TTC549 (cell line): ENCODE measurements at regions not wholly inside any gene's neighbourhood (a gene's known extent, or its start where the extent isn't known, plus 50 kb on each side); places are given as distances from the start of the nearest gene placed in this dataset.

Source experiments
- FAIRE-seq: peaks from 2 replicates; lab custom pipeline; 2012; peaks lifted over from hg19 to GRCh38; lab: Jason Lieb, UNC

- FAIRE-seq = no peak
Measured at GRCh38 chr3:57009802-57010201, 50.7 kb upstream of the SPATA12 start.

- no peak for FAIRE-seq
Measured at GRCh38 chr3:57009367-57009766, 51.1 kb upstream of the SPATA12 start.

- FAIRE-seq = no peak
Measured at GRCh38 chr3:57007521-57008460, 52.7 kb upstream of the SPATA12 start.

- no peak for FAIRE-seq
Measured at GRCh38 chr3:57006949-57007419, 53.5 kb upstream of the SPATA12 start.

GRCh38 chr3:57006179-57006657 lies 54.2 kb upstream of the SPATA12 start:
- FAIRE-seq = no peak

- no peak for FAIRE-seq
Measured at GRCh38 chr3:57004229-57004628, 56.2 kb upstream of the SPATA12 start.

GRCh38 chr3:57003676-57004075 lies 56.8 kb upstream of the SPATA12 start:
- no peak for FAIRE-seq

GRCh38 chr3:57001356-57001755 lies 59.1 kb upstream of the SPATA12 start:
- FAIRE-seq = no peak

- FAIRE-seq = no peak
Measured at GRCh38 chr3:57000012-57000411, 60.5 kb upstream of the SPATA12 start.

GRCh38 chr3:56999547-56999946 lies 60.9 kb upstream of the SPATA12 start:
- no peak for FAIRE-seq

GRCh38 chr3:56998076-56998529 lies 62.4 kb upstream of the SPATA12 start:
- no peak for FAIRE-seq

GRCh38 chr3:56997675-56998074 lies 62.8 kb upstream of the SPATA12 start:
- FAIRE-seq = no peak

- FAIRE-seq = no peak
Measured at GRCh38 chr3:56997041-56997440, 63.4 kb upstream of the SPATA12 start.

- no peak for FAIRE-seq
Measured at GRCh38 chr3:56994391-56994790, 66.1 kb upstream of the SPATA12 start.

- FAIRE-seq = no peak
Measured at GRCh38 chr3:56990641-56991015, 69.8 kb upstream of the SPATA12 start.

- FAIRE-seq = no peak
Measured at GRCh38 chr3:56989977-56990640, 70.4 kb upstream of the SPATA12 start.

- FAIRE-seq = no peak
Measured at GRCh38 chr3:56989169-56989976, 71.1 kb upstream of the SPATA12 start.

GRCh38 chr3:56988458-56989168 lies 71.9 kb upstream of the SPATA12 start:
- peak; percentile 80 for FAIRE-seq

- FAIRE-seq = no peak
Measured at GRCh38 chr3:56987238-56987895, 73.1 kb upstream of the SPATA12 start.

- FAIRE-seq = no peak
Measured at GRCh38 chr3:56986347-56986746, 74.1 kb upstream of the SPATA12 start.

- FAIRE-seq = no peak
Measured at GRCh38 chr3:56985878-56986277, 74.6 kb upstream of the SPATA12 start.
